Right lobe of liver (tissue), 6 donors: ENCODE measurements at regions not wholly inside any gene's neighbourhood (a gene's known extent, or its start where the extent isn't known, plus 50 kb on each side); places are given as distances from the start of the nearest gene placed in this dataset.

ENCODE experiments used
- ATAC-seq, 4 donors: fragments of 200-7000 bp; cut with Tn5 transposase; one replicate each; pipeline ENCODE4 v1.9.1; 2020; ENCODE audit warnings: mild to moderate bottlenecking in 4 of 4, moderate library complexity in 4 of 4
- DNase-seq, 3 donors: peaks; one replicate each; pipeline ENCODE4 v3.0.0-alpha.2; 2020
- H3K27ac ChIP-seq, 3 donors: fragments of 200-600 bp; one replicate each; pipeline ENCODE4 v1.8.0; 2022
- H3K27me3 ChIP-seq, 2 donors: fragments of 200-600 bp; one replicate each; pipeline ENCODE4 v1.8.0; 2022
- H3K36me3 ChIP-seq, 4 donors: fragments of 200-600 bp; sonication (generic) in 1 of 4; one replicate each; pipeline versions ENCODE4 v1.5.1 to v1.8.0; 2017 to 2022; ENCODE audit warnings: control low read depth in 1 of 4
- H3K4me1 ChIP-seq, 4 donors: fragments of 200-600 bp; sonication (generic) in 1 of 4; one replicate each; pipeline versions ENCODE4 v1.5.1 to v1.8.0; 2017 to 2022; ENCODE audit warnings: control low read depth in 1 of 4
- H3K4me3 ChIP-seq, 3 donors: fragments of 200-600 bp; one replicate each; pipeline ENCODE4 v1.8.0; 2022
- H3K9me3 ChIP-seq, 4 donors: fragments of 200-600 bp; sonication (generic) in 1 of 4; one replicate each; pipeline versions ENCODE4 v1.5.1 to v1.8.0; 2017 to 2022; ENCODE audit warnings: control low read depth in 1 of 4
- POLR2A ChIP-seq: fragments of 450-650 bp; IDR thresholded peaks from one replicate; pipeline ENCODE4 v1.6.1; 2017; ENCODE audit warnings: antibody characterized with exemption, mild to moderate bottlenecking
- WGBS: methylation state at CpG from one replicate; pipeline ENCODE4 v1.1.6; 2018; ENCODE audit warnings: low coverage, low lambda C conversion rate; ENCODE audit not compliant: insufficient coverage; ENCODE audit errors: missing lambda C conversion rate; 5-methylcytosine and 5-hydroxymethylcytosine counted together
- intact Hi-C, 2 donors: fragments of 100-400 bp; cut with DNase I; formaldehyde crosslinking; loops; one replicate each; pipeline versions ENCODE4 v1.11.2 to v1.14.1; 2022
- TF ChIP-seq, protein P1 (sequence below), 4 donors: fragments of 200-600 bp in 3 of 4; fragments of 450-650 bp in 1 of 4; IDR thresholded peaks; one replicate each; pipeline versions ENCODE4 v1.5.1 to v1.8.0; 2016 to 2022; ENCODE audit warnings: antibody characterized with exemption in 4 of 4, mild to moderate bottlenecking in 2 of 4
- donor health status: DM: no; HTN: yes; CAD: no.
- donor health status: DM: no; HTN: no; CAD: no.
- donor health status: DM: no; HTN: no; CAD: no.
- donor health status: DM: no; HTN: yes; CAD: no.
- donor health status: DM: no; HTN: yes; CAD: no.

DNA sequence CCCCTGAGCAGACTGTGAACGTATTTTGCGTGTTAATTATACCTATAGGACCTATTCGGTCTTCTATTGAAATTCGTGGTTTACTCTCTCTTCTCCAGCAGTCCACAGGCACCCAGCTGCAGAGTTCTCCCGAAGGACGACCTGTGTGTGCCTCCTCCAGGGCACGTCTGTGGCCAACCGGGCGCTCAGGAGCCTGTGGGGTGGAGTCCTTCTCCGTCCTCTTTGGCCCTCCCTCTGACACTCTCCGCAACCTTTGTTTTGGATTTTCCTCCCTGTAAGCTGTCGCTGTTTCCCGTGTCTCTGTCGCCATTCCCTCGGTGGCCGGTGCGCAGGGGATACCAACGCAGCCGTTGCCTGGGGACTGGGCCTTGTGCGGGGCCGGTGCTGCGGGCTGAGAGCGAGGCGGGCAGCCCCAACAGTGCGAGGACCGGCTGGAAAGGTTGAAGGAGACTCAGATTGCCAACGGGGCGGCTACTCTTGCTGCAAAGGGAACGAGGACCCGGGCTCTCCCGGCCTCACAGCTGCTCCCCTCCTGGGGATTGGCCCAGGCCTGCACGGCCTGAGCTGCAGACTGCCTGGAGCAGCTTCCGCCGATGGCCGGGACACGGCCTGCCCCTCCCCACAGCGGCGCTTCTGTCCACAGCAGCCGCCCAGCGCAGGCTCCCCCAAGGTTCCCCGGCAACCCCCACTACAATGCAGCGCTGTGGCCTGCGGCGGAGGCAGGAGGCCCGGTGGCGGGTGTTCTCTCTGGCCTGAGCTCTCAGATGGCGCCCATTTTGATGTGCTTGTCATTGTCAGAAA, 221.0 kb downstream of the MTX2 start:
- Histone ChIP-seq H3K27ac (peak overlapping the region in 2 of 3 donors; percentile 3 to 11), H3K4me3 (peak overlapping the region in 2 of 3 donors; percentile 15 to 38), H3K4me1 (no peaks in the 10 kb centered on the region), H3K36me3 (no peaks in the 10 kb centered on the region), H3K9me3 (no peaks in the 10 kb centered on the region), H3K27me3 (no peaks in the 10 kb centered on the region)
- TF ChIP-seq, protein P1, sequence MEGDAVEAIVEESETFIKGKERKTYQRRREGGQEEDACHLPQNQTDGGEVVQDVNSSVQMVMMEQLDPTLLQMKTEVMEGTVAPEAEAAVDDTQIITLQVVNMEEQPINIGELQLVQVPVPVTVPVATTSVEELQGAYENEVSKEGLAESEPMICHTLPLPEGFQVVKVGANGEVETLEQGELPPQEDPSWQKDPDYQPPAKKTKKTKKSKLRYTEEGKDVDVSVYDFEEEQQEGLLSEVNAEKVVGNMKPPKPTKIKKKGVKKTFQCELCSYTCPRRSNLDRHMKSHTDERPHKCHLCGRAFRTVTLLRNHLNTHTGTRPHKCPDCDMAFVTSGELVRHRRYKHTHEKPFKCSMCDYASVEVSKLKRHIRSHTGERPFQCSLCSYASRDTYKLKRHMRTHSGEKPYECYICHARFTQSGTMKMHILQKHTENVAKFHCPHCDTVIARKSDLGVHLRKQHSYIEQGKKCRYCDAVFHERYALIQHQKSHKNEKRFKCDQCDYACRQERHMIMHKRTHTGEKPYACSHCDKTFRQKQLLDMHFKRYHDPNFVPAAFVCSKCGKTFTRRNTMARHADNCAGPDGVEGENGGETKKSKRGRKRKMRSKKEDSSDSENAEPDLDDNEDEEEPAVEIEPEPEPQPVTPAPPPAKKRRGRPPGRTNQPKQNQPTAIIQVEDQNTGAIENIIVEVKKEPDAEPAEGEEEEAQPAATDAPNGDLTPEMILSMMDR (IDR thresholded peaks at IDR 0.05), result no peak
- no peak for TF ChIP-seq POLR2A
- WGBS, result 39% methylated on average over 11 of the region's 47 CpGs
- intact Hi-C loops, result no loop called here
- peak; percentile 70 to 91 (median 84) for ATAC-seq
- DNase-seq, result peak; percentile 24 to 66 (median 47)

DNA sequence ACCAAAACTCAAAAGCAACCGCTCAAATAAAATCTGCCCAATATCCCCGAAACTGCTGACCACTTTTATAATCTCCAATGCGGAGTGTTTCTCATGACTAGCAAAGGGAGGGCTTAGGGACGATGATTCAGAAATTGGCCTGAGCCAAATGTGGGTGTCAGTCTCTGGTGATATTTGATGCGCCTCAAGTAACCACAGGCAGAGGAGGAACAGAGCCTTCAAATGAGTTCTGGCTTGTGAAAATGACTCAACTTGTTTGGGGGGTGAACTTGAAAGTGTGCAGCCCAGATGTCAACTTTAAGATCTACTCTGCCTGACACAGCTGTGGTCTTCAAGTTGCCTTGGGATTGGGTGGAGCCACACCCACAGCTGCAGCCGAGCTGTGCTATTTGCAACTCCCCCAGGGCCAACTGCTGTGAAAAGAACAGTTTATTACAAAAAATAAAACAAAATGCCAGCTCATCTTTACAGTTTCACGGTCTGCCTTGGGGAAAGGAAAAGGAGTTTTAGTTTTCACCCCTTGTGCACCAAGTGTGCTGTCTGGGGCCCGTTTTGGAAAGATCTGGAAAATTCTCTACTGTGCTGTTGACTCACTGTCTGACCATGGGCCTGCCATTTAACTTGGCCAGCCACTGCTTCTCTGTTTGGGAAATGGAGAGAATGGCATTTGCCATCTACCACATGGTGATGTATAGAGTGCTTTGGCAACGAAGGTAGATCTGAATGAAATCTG, 222.1 kb downstream of the MTX2 start:
- no peak for ATAC-seq
- WGBS, result 71% methylated on average over 9 of the region's 9 CpGs
- no peaks in the 10 kb centered on the region for H3K9me3 ChIP-seq

DNA sequence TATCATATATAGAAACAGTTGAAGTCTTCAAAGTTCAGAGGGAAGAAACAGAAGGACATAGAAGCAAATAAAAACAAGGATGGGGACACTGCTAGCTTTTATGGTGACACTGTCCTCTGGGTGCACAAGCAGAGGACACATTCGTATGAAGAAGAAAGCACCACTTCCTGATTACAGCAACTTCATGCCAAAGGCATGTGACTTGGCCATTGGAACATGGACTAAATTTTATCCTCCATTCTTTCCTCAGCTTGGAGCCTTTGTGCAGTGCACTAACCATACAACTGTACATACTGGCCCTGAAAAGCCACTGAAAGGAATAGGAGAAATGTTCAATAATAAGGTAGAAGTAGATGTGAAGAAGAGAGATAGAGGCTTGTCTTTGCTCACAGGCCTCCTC, 223.3 kb downstream of the MTX2 start:
- Histone ChIP-seq H3K4me1 (no peaks in the 10 kb centered on the region), H3K9me3 (no peaks in the 10 kb centered on the region), H3K27ac (no peak overlapping the region), H3K4me3 (no peak overlapping the region), H3K36me3 (no peaks in the 10 kb centered on the region), H3K27me3 (no peaks in the 10 kb centered on the region)
- intact Hi-C loops, result no loop called here
- WGBS, result 81% methylated on average over 1 of the region's 1 CpG
- DNase-seq (no peak), ATAC-seq (no peak)
- TF ChIP-seq POLR2A, result no peak
- TF ChIP-seq, protein P1 (IDR thresholded peaks at IDR 0.05), result no peak

More for the DNA sequence above, 222.1 kb downstream of the MTX2 start:
- Histone ChIP-seq H3K36me3 (no peaks in the 10 kb centered on the region), H3K27ac (no peak overlapping the region), H3K4me3 (no peak overlapping the region), H3K27me3 (no peaks in the 10 kb centered on the region), H3K4me1 (no peaks in the 10 kb centered on the region)
- TF ChIP-seq, protein P1 (IDR thresholded peaks at IDR 0.05), result no peak
- no peak for TF ChIP-seq POLR2A
- DNase-seq, result no peak
- intact Hi-C loops, result no loop called here

DNA sequence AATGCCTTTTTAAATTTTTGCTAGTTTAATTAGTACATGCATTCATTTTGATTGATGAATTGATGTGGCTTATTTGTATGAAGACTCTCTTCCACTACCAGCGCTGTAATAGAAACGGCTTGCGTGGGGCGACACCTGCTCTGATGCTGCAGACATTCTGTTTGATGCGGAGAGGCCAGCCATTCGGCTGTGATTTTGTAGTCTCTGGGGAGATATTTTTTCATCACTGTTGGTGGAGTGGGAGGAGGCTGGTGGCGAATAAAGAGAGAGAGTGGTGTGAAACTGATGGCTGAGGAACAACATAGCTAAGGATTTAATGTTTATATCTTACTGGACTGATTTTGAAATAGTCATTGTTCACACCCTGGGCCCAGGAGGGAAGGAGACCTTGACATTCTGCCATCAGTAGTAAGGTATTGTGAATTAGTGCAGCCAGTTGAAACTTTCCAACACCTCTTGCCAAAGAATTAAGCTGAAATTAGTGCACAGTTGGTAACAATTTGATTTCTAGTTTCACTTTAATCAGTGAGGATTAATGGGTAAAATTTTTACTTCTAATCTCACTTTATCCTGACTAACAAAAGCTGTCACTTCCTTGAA, 224.1 kb downstream of the MTX2 start:
- Histone ChIP-seq H3K9me3 (no peaks in the 10 kb centered on the region), H3K4me3 (no peak overlapping the region), H3K27me3 (no peaks in the 10 kb centered on the region), H3K4me1 (no peaks in the 10 kb centered on the region), H3K27ac (no peak overlapping the region), H3K36me3 (no peaks in the 10 kb centered on the region)
- TF ChIP-seq, protein P1 (IDR thresholded peaks at IDR 0.05), result no peak
- TF ChIP-seq POLR2A, result no peak
- intact Hi-C loops, result no loop called here
- ATAC-seq, result no peak
- 91% methylated on average over 7 of the region's 7 CpGs for WGBS
- DNase-seq, result no peak
